ENCODE measurements at regions not wholly inside any gene's neighbourhood (a gene's known extent, or its start where the extent isn't known, plus 50 kb on each side); places are given as distances from the start of the nearest gene placed in this dataset.

DNA sequence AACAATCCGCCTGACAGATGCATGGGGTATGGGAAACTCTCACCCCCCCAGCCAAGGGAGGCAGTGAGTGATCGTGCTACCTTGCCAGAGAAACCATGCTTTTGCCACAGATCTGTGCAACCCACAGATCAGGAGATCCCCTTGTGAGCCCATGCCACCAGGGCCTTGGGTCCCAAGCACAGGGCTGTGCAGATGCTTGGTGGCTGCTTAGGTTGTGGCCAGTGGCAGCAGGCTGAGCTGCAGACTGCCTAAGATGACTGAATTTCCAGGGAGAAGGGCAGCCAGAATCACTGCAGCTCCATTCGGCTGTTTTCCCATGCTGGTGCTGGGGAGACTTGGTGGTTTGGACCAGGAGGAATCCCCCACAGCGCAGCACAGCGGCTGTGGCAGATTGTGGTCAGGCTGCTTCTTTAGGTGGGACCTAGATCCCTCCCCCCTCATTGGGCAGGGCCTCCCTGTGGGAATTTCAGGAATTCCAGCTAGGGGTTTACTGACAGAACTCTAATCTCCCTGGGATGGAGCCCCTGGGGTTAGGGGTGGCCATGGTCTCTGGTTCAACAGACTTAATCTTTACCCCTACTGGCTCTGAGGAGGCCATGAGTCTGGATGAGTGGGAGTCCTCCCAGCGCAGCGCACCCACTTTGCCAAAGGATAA lies 264.6 kb upstream of the DAAM1 start:
- no peak overlapping the region for H3K4me3 ChIP-seq (ENCODE audit: low read length)
- no peaks in the 10 kb centered on the region for H3K36me3 ChIP-seq (ENCODE audit: control insufficient read depth, insufficient read depth, low read length)
- no peaks in the 10 kb centered on the region for H3K27me3 ChIP-seq (ENCODE audit: control insufficient read depth, insufficient read depth, low read length)
- WGBS (ENCODE audit: insufficient coverage), result 100% methylated on average over 2 of the region's 7 CpGs
- H3K27ac ChIP-seq (ENCODE audit: low read length), result no peak overlapping the region
- no peak for DNase-seq
- H3K4me1 ChIP-seq (ENCODE audit: control insufficient read depth, insufficient read depth, low read length), result no peaks in the 10 kb centered on the region
- H3K9me3 ChIP-seq (replicated peaks; ENCODE audit: control insufficient read depth, low read depth, low read length), result no peaks in the 10 kb centered on the region

DNA sequence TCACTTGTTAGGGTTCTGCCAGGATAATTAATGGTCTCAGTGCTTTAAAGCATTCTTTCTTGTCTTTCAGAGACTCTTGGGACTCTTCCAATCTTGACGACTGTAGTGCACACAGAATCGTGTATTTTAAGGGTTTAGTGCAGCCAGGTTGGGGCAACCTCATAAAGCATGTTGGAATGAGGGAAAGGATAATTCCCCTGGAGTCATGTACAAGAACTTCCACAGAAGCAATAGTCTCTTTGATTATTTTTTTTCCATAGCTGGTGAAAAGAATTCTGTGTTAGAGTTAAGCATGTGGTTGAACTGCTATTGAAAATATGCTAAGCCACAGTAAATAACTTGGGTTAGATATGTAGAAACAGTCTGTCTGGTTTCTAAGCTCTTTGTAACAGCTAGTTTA lies 246.8 kb upstream of the DAAM1 start:
- WGBS (ENCODE audit: insufficient coverage), result no CpG with 5 or more reads among the region's 2 CpGs
- no peak for DNase-seq
- H3K27ac ChIP-seq (ENCODE audit: low read length), result no peak overlapping the region
- H3K36me3 ChIP-seq (ENCODE audit: control insufficient read depth, insufficient read depth, low read length), result no peaks in the 10 kb centered on the region
- peaks cover 5% of the 10 kb centered on the region for H3K4me1 ChIP-seq (ENCODE audit: control insufficient read depth, insufficient read depth, low read length)
- no peak overlapping the region for H3K4me3 ChIP-seq (ENCODE audit: low read length)
- H3K9me3 ChIP-seq (replicated peaks; ENCODE audit: control insufficient read depth, low read depth, low read length), result no peaks in the 10 kb centered on the region
- H3K27me3 ChIP-seq (ENCODE audit: control insufficient read depth, insufficient read depth, low read length), result no peaks in the 10 kb centered on the region

DNA sequence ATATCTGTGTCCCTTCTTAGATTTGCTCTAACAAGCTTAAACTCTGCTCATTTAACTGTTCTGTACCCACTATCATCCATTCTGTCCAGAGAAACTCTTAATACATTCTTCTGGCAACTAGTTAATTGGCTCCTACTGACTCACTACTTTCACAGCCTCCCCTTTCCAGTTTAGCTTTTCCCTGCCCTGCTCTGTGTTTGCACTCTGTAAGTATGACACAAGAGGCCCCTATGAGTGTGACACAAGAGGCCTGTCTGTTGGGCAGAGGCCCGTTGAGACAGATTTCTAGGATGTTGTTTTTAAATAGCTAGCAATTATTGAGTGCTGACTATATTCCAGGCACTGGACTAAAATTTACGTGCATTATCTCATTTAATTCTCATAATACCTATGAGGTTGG lies 246.0 kb upstream of the DAAM1 start:
- H3K27ac ChIP-seq (ENCODE audit: low read length), result no peak overlapping the region
- H3K4me3 ChIP-seq (ENCODE audit: low read length), result no peak overlapping the region
- peaks cover 8% of the 10 kb centered on the region for H3K4me1 ChIP-seq (ENCODE audit: control insufficient read depth, insufficient read depth, low read length)
- WGBS (ENCODE audit: insufficient coverage), result no CpG with 5 or more reads among the region's 2 CpGs
- DNase-seq, result no peak
- no peaks in the 10 kb centered on the region for H3K36me3 ChIP-seq (ENCODE audit: control insufficient read depth, insufficient read depth, low read length)
- no peaks in the 10 kb centered on the region for H3K9me3 ChIP-seq (replicated peaks; ENCODE audit: control insufficient read depth, low read depth, low read length)
- no peaks in the 10 kb centered on the region for H3K27me3 ChIP-seq (ENCODE audit: control insufficient read depth, insufficient read depth, low read length)

DNA sequence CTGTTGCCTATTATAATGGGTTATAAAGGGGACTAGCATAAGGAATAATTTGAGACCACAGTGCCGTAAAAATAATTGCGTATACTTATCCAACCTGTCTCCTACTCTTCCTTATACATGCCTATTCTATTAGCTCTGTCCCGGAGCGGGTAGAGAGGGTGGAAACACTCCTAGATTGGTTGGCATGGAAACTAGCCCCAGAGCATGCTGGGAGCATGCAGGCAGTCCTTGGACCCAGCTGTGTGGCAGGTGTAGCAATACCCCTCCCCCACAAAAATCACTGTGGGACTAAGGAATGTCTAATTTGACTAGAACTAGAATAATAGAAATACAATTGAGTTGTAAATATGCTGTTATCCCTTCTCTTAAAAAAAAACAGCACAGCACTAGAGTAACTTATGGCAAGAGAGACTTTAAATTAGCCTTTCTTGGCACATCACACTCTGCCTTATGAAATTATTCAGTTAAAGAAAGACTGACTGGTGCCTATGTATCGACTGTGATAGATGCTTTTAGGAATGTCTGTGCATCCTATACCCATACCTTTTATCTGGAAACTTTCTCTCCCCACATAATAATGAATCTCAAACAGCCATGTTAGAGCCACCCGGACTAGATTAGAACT lies 244.0 kb upstream of the DAAM1 start:
- no peaks in the 10 kb centered on the region for H3K27me3 ChIP-seq (ENCODE audit: control insufficient read depth, insufficient read depth, low read length)
- DNase-seq, result peak; percentile 62
- no peak overlapping the region for H3K4me3 ChIP-seq (ENCODE audit: low read length)
- WGBS (ENCODE audit: insufficient coverage), result no CpG with 5 or more reads among the region's 6 CpGs
- no peaks in the 10 kb centered on the region for H3K36me3 ChIP-seq (ENCODE audit: control insufficient read depth, insufficient read depth, low read length)
- H3K9me3 ChIP-seq (replicated peaks; ENCODE audit: control insufficient read depth, low read depth, low read length), result no peaks in the 10 kb centered on the region
- peaks cover 11% of the 10 kb centered on the region for H3K4me1 ChIP-seq (ENCODE audit: control insufficient read depth, insufficient read depth, low read length)
- no peak overlapping the region for H3K27ac ChIP-seq (ENCODE audit: low read length)

DNA sequence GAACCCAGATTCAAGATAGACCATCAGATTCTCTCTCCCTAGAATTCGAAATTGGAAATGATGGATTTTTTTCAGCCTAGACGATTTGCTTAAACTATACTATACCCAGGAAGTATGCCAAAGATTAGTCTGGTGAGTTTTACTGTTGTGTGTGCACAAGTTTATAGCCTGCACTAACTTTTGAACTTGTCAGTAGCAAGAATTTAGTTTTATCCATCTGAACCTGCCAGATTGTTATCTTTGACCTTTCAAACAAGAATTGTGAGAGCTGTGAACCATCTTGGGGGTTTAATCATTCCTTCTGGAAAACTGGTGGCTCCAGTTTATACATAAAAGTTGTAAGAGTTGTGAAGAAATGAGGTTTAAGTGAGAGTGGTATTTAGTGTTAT lies 243.5 kb upstream of the DAAM1 start:
- Histone ChIP-seq H3K36me3 (ENCODE audit: control insufficient read depth, insufficient read depth, low read length) (no peaks in the 10 kb centered on the region), H3K27ac (ENCODE audit: low read length) (no peak overlapping the region), H3K4me1 (ENCODE audit: control insufficient read depth, insufficient read depth, low read length) (peaks cover 11% of the 10 kb centered on the region), H3K9me3 (replicated peaks; ENCODE audit: control insufficient read depth, low read depth, low read length) (no peaks in the 10 kb centered on the region), H3K4me3 (ENCODE audit: low read length) (no peak overlapping the region), H3K27me3 (ENCODE audit: control insufficient read depth, insufficient read depth, low read length) (no peaks in the 10 kb centered on the region)
- DNase-seq, result no peak
- WGBS (ENCODE audit: insufficient coverage), result no CpG with 5 or more reads among the region's 2 CpGs

DNA sequence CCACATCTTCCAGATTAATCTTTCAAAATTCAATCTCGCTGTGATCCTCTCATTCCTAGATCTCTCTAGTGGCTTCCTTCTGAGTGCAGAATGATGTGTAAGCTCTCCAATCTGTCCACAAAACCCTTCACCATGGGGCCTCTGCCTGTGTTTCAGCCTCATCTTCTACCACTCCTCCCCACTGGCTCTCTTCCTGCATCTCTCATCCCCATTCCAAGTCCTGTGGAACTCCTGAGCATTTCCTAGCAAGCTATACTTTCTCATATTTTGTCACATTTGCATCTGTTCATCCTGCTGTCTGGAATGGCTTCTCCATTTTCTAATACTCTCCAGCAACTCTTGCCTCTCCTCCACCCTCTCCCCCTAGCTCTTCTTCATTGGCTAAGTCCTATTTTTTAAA lies 242.0 kb upstream of the DAAM1 start:
- Histone ChIP-seq H3K27ac (ENCODE audit: low read length) (peak overlapping the region; percentile 77), H3K4me3 (ENCODE audit: low read length) (no peak overlapping the region), H3K9me3 (replicated peaks; ENCODE audit: control insufficient read depth, low read depth, low read length) (no peaks in the 10 kb centered on the region), H3K36me3 (ENCODE audit: control insufficient read depth, insufficient read depth, low read length) (no peaks in the 10 kb centered on the region), H3K27me3 (ENCODE audit: control insufficient read depth, insufficient read depth, low read length) (no peaks in the 10 kb centered on the region), H3K4me1 (ENCODE audit: control insufficient read depth, insufficient read depth, low read length) (peaks cover 11% of the 10 kb centered on the region)
- 31% methylated on average over 1 of the region's 1 CpG for WGBS (ENCODE audit: insufficient coverage)
- peak; percentile 91 for DNase-seq

DNA sequence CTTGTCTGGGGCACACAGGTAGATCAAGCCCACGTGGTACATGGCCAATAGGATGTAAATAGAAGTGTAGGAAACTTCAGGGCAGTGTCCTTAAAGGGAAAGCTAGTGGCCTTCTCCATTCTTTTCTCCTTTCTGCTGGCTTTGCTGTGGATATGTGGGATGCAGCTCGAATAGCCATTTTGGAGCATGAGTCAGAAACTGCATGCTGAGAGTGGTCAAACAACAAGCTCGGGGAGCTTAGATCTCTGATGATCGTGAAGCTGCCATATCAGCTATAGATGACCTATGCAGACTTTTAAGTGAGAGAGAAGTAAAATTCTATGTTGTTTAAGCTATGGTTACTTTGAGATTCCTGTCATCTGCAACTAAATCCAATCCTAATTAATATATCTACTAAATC lies 241.3 kb upstream of the DAAM1 start:
- Histone ChIP-seq H3K27me3 (ENCODE audit: control insufficient read depth, insufficient read depth, low read length) (no peaks in the 10 kb centered on the region), H3K36me3 (ENCODE audit: control insufficient read depth, insufficient read depth, low read length) (no peaks in the 10 kb centered on the region), H3K4me1 (ENCODE audit: control insufficient read depth, insufficient read depth, low read length) (peaks cover 11% of the 10 kb centered on the region), H3K27ac (ENCODE audit: low read length) (peak overlapping the region; percentile 82), H3K4me3 (ENCODE audit: low read length) (no peak overlapping the region), H3K9me3 (replicated peaks; ENCODE audit: control insufficient read depth, low read depth, low read length) (no peaks in the 10 kb centered on the region)
- DNase-seq, result no peak
- 83% methylated on average over 1 of the region's 4 CpGs for WGBS (ENCODE audit: insufficient coverage)

DNA sequence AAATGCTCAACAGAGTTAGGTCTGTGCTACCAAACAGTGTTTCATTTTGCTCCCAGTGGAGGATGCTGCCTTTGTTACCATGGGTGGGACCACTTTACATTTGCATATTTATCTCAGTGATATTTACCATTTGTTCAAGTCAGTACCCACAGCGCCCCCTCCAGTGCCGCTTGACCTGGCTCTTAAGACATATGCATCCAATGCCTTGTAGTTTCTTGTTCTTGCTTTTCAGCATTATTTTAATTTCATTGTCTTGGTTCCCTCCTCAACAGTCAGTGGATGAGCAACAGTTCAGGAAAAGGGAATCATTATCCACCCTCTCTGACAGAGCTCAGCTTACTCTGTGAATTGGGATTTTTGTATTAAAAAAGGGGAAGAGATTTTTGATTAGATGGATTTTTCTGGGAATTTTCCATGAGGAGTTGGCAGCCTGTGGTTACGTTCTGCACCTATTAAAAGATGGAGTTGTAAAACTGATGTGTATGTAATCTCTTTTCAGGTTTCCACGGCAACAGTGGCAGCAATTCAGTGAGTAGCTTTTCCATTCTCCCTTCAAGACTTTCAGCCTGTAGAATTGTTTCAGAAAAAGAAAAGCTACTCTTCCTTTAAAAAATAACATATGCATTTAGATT lies 240.5 kb upstream of the DAAM1 start:
- peak; percentile 98 for DNase-seq
- Histone ChIP-seq H3K4me1 (ENCODE audit: control insufficient read depth, insufficient read depth, low read length) (peaks cover 11% of the 10 kb centered on the region), H3K9me3 (replicated peaks; ENCODE audit: control insufficient read depth, low read depth, low read length) (no peaks in the 10 kb centered on the region), H3K36me3 (ENCODE audit: control insufficient read depth, insufficient read depth, low read length) (no peaks in the 10 kb centered on the region), H3K4me3 (ENCODE audit: low read length) (no peak overlapping the region), H3K27ac (ENCODE audit: low read length) (peak overlapping the region; percentile 82), H3K27me3 (ENCODE audit: control insufficient read depth, insufficient read depth, low read length) (no peaks in the 10 kb centered on the region)
- 93% methylated on average over 2 of the region's 4 CpGs for WGBS (ENCODE audit: insufficient coverage)

DNA sequence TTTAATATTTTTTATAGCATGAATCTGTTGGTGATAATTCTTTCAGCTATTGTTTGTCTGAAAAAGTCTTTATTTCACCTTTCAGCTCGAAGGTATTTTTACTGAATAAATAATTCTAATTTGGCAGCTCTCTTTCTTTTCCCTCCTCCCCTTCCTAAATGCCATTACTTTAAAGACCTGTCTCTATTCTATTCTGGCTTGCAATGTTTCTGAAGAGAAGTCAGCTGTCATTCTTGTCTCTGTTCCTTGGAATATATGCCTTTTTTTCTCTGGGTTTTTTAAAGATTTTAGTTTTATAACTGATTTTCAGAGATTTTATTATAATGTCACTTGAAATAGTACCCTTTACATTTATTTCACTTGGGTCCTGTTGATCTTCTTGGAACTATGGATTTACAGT lies 237.9 kb upstream of the DAAM1 start:
- Histone ChIP-seq H3K9me3 (replicated peaks; ENCODE audit: control insufficient read depth, low read depth, low read length) (no peaks in the 10 kb centered on the region), H3K27ac (ENCODE audit: low read length) (no peak overlapping the region), H3K4me1 (ENCODE audit: control insufficient read depth, insufficient read depth, low read length) (peaks cover 9% of the 10 kb centered on the region), H3K4me3 (ENCODE audit: low read length) (no peak overlapping the region), H3K27me3 (ENCODE audit: control insufficient read depth, insufficient read depth, low read length) (no peaks in the 10 kb centered on the region), H3K36me3 (ENCODE audit: control insufficient read depth, insufficient read depth, low read length) (no peaks in the 10 kb centered on the region)
- no CpG with 5 or more reads among the region's 1 CpG for WGBS (ENCODE audit: insufficient coverage)
- no peak for DNase-seq

DNA sequence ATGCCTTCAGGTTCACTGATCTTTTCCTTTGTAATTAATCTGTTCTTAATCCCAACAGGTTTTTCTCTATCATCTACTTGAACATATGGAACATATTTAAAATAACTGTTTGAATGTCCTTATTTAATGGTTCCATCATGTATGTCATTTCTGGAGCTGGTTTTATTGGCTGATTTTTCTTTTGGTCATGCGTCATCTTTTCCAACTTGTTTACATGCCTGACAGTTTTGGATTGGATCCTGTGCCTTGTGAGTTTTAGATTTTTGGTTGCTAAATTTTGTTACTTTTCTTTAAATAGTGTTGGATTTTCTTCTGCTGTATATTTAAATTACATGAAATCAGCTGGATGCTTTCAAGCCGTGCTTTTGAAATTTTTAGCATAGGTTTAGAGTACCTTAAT lies 237.3 kb upstream of the DAAM1 start:
- no peaks in the 10 kb centered on the region for H3K27me3 ChIP-seq (ENCODE audit: control insufficient read depth, insufficient read depth, low read length)
- H3K9me3 ChIP-seq (replicated peaks; ENCODE audit: control insufficient read depth, low read depth, low read length), result no peaks in the 10 kb centered on the region
- WGBS (ENCODE audit: insufficient coverage), result 100% methylated on average over 1 of the region's 2 CpGs
- H3K4me3 ChIP-seq (ENCODE audit: low read length), result no peak overlapping the region
- no peaks in the 10 kb centered on the region for H3K36me3 ChIP-seq (ENCODE audit: control insufficient read depth, insufficient read depth, low read length)
- no peak overlapping the region for H3K27ac ChIP-seq (ENCODE audit: low read length)
- DNase-seq, result peak; percentile 72
- H3K4me1 ChIP-seq (ENCODE audit: control insufficient read depth, insufficient read depth, low read length), result peaks cover 11% of the 10 kb centered on the region

All from muscle of leg (tissue), 3 donors.